ENCODE measurements at regions not wholly inside any gene's neighbourhood (a gene's known extent, or its start where the extent isn't known, plus 50 kb on each side); places are given as distances from the start of the nearest gene placed in this dataset.

GRCh38 chr13:107205318-107206104 is 637.6 kb upstream of the ARGLU1 start:
- H4K91ac ChIP-seq (ENCODE audit: insufficient read length, low read depth, low read length) = no peak overlapping the region
- H3K14ac ChIP-seq (ENCODE audit: insufficient read depth, low read length) = no peak overlapping the region
- no peak overlapping the region for H3T11ph ChIP-seq (ENCODE audit: low read length)
- H4K20me1 ChIP-seq (ENCODE audit: control insufficient read depth, insufficient read depth, insufficient read length) = no peaks in the 10 kb centered on the region
- Mint-ChIP-seq H3K4me3 (no peak overlapping the region; a peak in 1 of 5 replicates), H3K27ac (peak overlapping the region in 1 of 3 experiments; percentile 54; a peak in 2 of 7 replicates), H3K27me3 (ENCODE audit: low read depth) (no peaks in the 10 kb centered on the region; the same call in 1 of the 2 replicates), H3K36me3 (ENCODE audit: insufficient read depth in 1 of 3, low read depth in 3 of 3) (no peaks in the 10 kb centered on the region), H3K4me1 (peaks cover 9 to 13% of the 10 kb centered on the region in 2 experiments), H3K9me3 (no peaks in the 10 kb centered on the region)
- no peaks in the 10 kb centered on the region for H3K79me1 ChIP-seq (ENCODE audit: insufficient read depth, low read depth, low read length, poor library complexity, severe bottlenecking)
- no peak overlapping the region for H2BK15ac ChIP-seq (ENCODE audit: low read depth, low read length)
- H3K56ac ChIP-seq (ENCODE audit: insufficient read length, low read depth, low read length) = no peak overlapping the region
- no peak overlapping the region for H2BK5ac ChIP-seq (ENCODE audit: insufficient read length, low read length)
- H3K9ac ChIP-seq (ENCODE audit: extremely low read depth, insufficient read length, low read length) = no peak overlapping the region
- H3K18ac ChIP-seq (ENCODE audit: insufficient read length, low read depth, low read length) = no peak overlapping the region
- 0 out of 2 replicates have a peak, but pooled peaks cover 2% of the 10 kb centered on the region for H3K4me1 ChIP-seq (ENCODE audit: insufficient read depth, low read length)
- DNase-seq = peak; percentile 86
- H3K4ac ChIP-seq (ENCODE audit: low read depth, low read length) = no peak overlapping the region
- no peaks in the 10 kb centered on the region for H3K27me3 ChIP-seq (ENCODE audit: insufficient read depth, low read length)
- H4K8ac ChIP-seq (replicated peaks; ENCODE audit: insufficient read length, low read depth, low read length) = no peak overlapping the region
- H2AK5ac ChIP-seq (ENCODE audit: insufficient read length, low read length) = no peak overlapping the region
- TF ChIP-seq, protein P1, sequence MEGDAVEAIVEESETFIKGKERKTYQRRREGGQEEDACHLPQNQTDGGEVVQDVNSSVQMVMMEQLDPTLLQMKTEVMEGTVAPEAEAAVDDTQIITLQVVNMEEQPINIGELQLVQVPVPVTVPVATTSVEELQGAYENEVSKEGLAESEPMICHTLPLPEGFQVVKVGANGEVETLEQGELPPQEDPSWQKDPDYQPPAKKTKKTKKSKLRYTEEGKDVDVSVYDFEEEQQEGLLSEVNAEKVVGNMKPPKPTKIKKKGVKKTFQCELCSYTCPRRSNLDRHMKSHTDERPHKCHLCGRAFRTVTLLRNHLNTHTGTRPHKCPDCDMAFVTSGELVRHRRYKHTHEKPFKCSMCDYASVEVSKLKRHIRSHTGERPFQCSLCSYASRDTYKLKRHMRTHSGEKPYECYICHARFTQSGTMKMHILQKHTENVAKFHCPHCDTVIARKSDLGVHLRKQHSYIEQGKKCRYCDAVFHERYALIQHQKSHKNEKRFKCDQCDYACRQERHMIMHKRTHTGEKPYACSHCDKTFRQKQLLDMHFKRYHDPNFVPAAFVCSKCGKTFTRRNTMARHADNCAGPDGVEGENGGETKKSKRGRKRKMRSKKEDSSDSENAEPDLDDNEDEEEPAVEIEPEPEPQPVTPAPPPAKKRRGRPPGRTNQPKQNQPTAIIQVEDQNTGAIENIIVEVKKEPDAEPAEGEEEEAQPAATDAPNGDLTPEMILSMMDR (conservative IDR thresholded peaks at IDR 0.05) = peak; percentile 99
- H4K5ac ChIP-seq (ENCODE audit: insufficient read length, low read depth, low read length) = no peak overlapping the region
- H3K23me2 ChIP-seq (ENCODE audit: insufficient read length, low read depth, low read length, poor library complexity, severe bottlenecking) = no peaks in the 10 kb centered on the region
- no peaks in the 10 kb centered on the region for H3K79me2 ChIP-seq (ENCODE audit: insufficient read depth, low read length)
- no peak overlapping the region for H2BK20ac ChIP-seq (ENCODE audit: low read depth, low read length, poor library complexity, severe bottlenecking)
- H2BK120ac ChIP-seq (ENCODE audit: low read depth, low read length, poor library complexity, severe bottlenecking) = peak overlapping the region; percentile 44
- H2AFZ ChIP-seq (ENCODE audit: low read length) = no peak overlapping the region
- no CpG with 5 or more reads among the region's 16 CpGs for WGBS (ENCODE audit: extremely low coverage, insufficient read length, low lambda C conversion rate)
- H2BK12ac ChIP-seq (ENCODE audit: insufficient read length, low read depth, low read length) = no peak overlapping the region
- H3K9me3 ChIP-seq (ENCODE audit: control insufficient read depth, low read depth, low read length) = no peaks in the 10 kb centered on the region
- H3K23ac ChIP-seq (ENCODE audit: insufficient read length, low read depth, low read length) = no peak overlapping the region
- no peak overlapping the region for H3K27ac ChIP-seq (ENCODE audit: insufficient read length, low read depth, low read length)
- H3K4me2 ChIP-seq (ENCODE audit: insufficient read depth, insufficient read length, low read length) = no peak overlapping the region

All from H9 (cell line).